ENCODE measurements at regions not wholly inside any gene's neighbourhood (a gene's known extent, or its start where the extent isn't known, plus 50 kb on each side); places are given as distances from the start of the nearest gene placed in this dataset.

GRCh38 chr9:13651526-13651925 lies 372.0 kb upstream of the MPDZ start:
- no peak overlapping the region for H3K4me3 ChIP-seq (ENCODE audit: low read depth, low read length)
- TF ChIP-seq CTCF (IDR thresholded peaks at IDR 0.05; ENCODE audit: borderline replicate concordance, insufficient read depth, low read depth, low read length) = no peak

- no peak for TF ChIP-seq CTCF (IDR thresholded peaks at IDR 0.05; ENCODE audit: borderline replicate concordance, insufficient read depth, low read depth, low read length)
Observed at GRCh38 chr9:13648676-13649075, 369.2 kb upstream of the MPDZ start.

GRCh38 chr9:13648068-13648467 lies 368.6 kb upstream of the MPDZ start:
- no peak for TF ChIP-seq CTCF (IDR thresholded peaks at IDR 0.05; ENCODE audit: borderline replicate concordance, insufficient read depth, low read depth, low read length)
- no peak overlapping the region for H3K4me3 ChIP-seq (ENCODE audit: low read depth, low read length)

More at GRCh38 chr9:13648676-13649075, 369.2 kb upstream of the MPDZ start:
- H3K4me3 ChIP-seq (ENCODE audit: low read depth, low read length) = no peak overlapping the region

- H3K4me3 ChIP-seq (ENCODE audit: low read depth, low read length) = no peak overlapping the region
- TF ChIP-seq CTCF (IDR thresholded peaks at IDR 0.05; ENCODE audit: borderline replicate concordance, insufficient read depth, low read depth, low read length) = no peak
Observed at GRCh38 chr9:13646500-13647021, 367.1 kb upstream of the MPDZ start.

- no peak for TF ChIP-seq CTCF (IDR thresholded peaks at IDR 0.05; ENCODE audit: borderline replicate concordance, insufficient read depth, low read depth, low read length)
- H3K4me3 ChIP-seq (ENCODE audit: low read depth, low read length) = no peak overlapping the region
Observed at GRCh38 chr9:13645557-13645956, 366.1 kb upstream of the MPDZ start.

- H3K4me3 ChIP-seq (ENCODE audit: low read depth, low read length) = no peak overlapping the region
- no peak for TF ChIP-seq CTCF (IDR thresholded peaks at IDR 0.05; ENCODE audit: borderline replicate concordance, insufficient read depth, low read depth, low read length)
Observed at GRCh38 chr9:13644675-13645074, 365.2 kb upstream of the MPDZ start.

- no peak for TF ChIP-seq CTCF (IDR thresholded peaks at IDR 0.05; ENCODE audit: borderline replicate concordance, insufficient read depth, low read depth, low read length)
- no peak overlapping the region for H3K4me3 ChIP-seq (ENCODE audit: low read depth, low read length)
Observed at GRCh38 chr9:13642646-13643045, 363.2 kb upstream of the MPDZ start.
